GM18867 (cell line): ENCODE measurements at regions not wholly inside any gene's neighbourhood (a gene's known extent, or its start where the extent isn't known, plus 50 kb on each side); places are given as distances from the start of the nearest gene placed in this dataset.

Experiments
- ATAC-seq: cut with Tn5 transposase; IDR thresholded peaks from one replicate; pipeline ENCODE4 v1.9.1; 2021; ENCODE audit warnings: mild to moderate bottlenecking, moderate library complexity; ENCODE audit not compliant: unreplicated experiment

- no peak for ATAC-seq
Observed at GRCh38 chr10:71136036-71136721, 76.2 kb upstream of the UNC5B start.

- ATAC-seq = no peak
Observed at GRCh38 chr10:71137701-71138100, 74.7 kb upstream of the UNC5B start.

GRCh38 chr10:71138166-71138830 lies 74.1 kb upstream of the UNC5B start:
- no peak for ATAC-seq

- no peak for ATAC-seq
Observed at GRCh38 chr10:71141528-71141927, 70.8 kb upstream of the UNC5B start.

GRCh38 chr10:71143170-71143569 lies 69.2 kb upstream of the UNC5B start:
- no peak for ATAC-seq

GRCh38 chr10:71143610-71144009 lies 68.8 kb upstream of the UNC5B start:
- no peak for ATAC-seq

- no peak for ATAC-seq
Observed at GRCh38 chr10:71144824-71145223, 67.5 kb upstream of the UNC5B start.

GRCh38 chr10:71145352-71145945 lies 66.9 kb upstream of the UNC5B start:
- no peak for ATAC-seq

GRCh38 chr10:71150796-71151195 lies 61.6 kb upstream of the UNC5B start:
- ATAC-seq = no peak

GRCh38 chr10:71152043-71152442 lies 60.3 kb upstream of the UNC5B start:
- no peak for ATAC-seq

- ATAC-seq = no peak
Observed at GRCh38 chr10:71156436-71156835, 55.9 kb upstream of the UNC5B start.

GRCh38 chr10:71157435-71157834 lies 54.9 kb upstream of the UNC5B start:
- ATAC-seq = no peak

GRCh38 chr10:71158251-71158650 lies 54.1 kb upstream of the UNC5B start:
- no peak for ATAC-seq

GRCh38 chr10:71158902-71159301 lies 53.5 kb upstream of the UNC5B start:
- no peak for ATAC-seq

- ATAC-seq = no peak
Observed at GRCh38 chr10:71159892-71160291, 52.5 kb upstream of the UNC5B start.

- no peak for ATAC-seq
Observed at GRCh38 chr10:71161425-71161824, 50.9 kb upstream of the UNC5B start.
